Breast epithelium (tissue), 3 donors: ENCODE measurements at regions not wholly inside any gene's neighbourhood (a gene's known extent, or its start where the extent isn't known, plus 50 kb on each side); places are given as distances from the start of the nearest gene placed in this dataset.

ENCODE experiments used
- POLR2A ChIP-seq: fragments of 450-650 bp; IDR thresholded peaks from one replicate; pipeline ENCODE4 v1.6.1; 2016; ENCODE audit warnings: antibody characterized with exemption, mild to moderate bottlenecking, moderate library complexity
- POLR2AphosphoS5 ChIP-seq, 3 donors: sonication (generic); formaldehyde crosslinking; IDR thresholded peaks; one replicate each; pipeline ENCODE4 v1.6.1; 2017; ENCODE audit warnings: antibody characterized with exemption in 3 of 3
- TF ChIP-seq, protein P1 (sequence below), 3 donors: fragments of 450-650 bp; IDR thresholded peaks; one replicate each; pipeline ENCODE4 v1.5.1; 2016 to 2017; ENCODE audit warnings: antibody characterized with exemption in 3 of 3, mild to moderate bottlenecking in 3 of 3, moderate library complexity in 3 of 3

DNA sequence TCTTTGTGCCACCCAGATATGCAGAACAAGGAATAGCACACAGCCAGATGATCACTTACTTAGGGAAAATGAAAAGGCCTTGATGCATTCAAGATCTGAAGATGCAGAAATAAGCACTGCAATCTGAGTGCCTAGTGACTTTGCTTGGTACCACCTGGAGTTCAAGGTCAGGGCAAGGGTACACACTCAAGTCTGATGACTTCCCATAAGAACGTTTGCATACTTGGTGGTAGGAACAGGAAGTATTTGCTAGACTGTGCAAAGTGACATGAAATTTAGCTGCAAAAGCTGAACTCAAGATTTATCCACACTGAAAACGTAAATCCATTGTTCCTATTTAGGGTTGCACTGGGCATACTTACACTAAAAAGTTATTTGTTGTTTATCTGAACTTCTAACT, 177.1 kb downstream of the PIK3R1 start:
- TF ChIP-seq, protein P1, sequence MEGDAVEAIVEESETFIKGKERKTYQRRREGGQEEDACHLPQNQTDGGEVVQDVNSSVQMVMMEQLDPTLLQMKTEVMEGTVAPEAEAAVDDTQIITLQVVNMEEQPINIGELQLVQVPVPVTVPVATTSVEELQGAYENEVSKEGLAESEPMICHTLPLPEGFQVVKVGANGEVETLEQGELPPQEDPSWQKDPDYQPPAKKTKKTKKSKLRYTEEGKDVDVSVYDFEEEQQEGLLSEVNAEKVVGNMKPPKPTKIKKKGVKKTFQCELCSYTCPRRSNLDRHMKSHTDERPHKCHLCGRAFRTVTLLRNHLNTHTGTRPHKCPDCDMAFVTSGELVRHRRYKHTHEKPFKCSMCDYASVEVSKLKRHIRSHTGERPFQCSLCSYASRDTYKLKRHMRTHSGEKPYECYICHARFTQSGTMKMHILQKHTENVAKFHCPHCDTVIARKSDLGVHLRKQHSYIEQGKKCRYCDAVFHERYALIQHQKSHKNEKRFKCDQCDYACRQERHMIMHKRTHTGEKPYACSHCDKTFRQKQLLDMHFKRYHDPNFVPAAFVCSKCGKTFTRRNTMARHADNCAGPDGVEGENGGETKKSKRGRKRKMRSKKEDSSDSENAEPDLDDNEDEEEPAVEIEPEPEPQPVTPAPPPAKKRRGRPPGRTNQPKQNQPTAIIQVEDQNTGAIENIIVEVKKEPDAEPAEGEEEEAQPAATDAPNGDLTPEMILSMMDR (IDR thresholded peaks at IDR 0.05), result no peak
- TF ChIP-seq POLR2AphosphoS5 (IDR thresholded peaks at IDR 0.05) (no peak), POLR2A (no peak)
